GM18858 (cell line): ENCODE measurements at regions not wholly inside any gene's neighbourhood (a gene's known extent, or its start where the extent isn't known, plus 50 kb on each side); places are given as distances from the start of the nearest gene placed in this dataset.

Experiments used
- ATAC-seq: cut with Tn5 transposase; IDR thresholded peaks from one replicate; pipeline ENCODE4 v1.9.1; 2021; ENCODE audit not compliant: unreplicated experiment

DNA sequence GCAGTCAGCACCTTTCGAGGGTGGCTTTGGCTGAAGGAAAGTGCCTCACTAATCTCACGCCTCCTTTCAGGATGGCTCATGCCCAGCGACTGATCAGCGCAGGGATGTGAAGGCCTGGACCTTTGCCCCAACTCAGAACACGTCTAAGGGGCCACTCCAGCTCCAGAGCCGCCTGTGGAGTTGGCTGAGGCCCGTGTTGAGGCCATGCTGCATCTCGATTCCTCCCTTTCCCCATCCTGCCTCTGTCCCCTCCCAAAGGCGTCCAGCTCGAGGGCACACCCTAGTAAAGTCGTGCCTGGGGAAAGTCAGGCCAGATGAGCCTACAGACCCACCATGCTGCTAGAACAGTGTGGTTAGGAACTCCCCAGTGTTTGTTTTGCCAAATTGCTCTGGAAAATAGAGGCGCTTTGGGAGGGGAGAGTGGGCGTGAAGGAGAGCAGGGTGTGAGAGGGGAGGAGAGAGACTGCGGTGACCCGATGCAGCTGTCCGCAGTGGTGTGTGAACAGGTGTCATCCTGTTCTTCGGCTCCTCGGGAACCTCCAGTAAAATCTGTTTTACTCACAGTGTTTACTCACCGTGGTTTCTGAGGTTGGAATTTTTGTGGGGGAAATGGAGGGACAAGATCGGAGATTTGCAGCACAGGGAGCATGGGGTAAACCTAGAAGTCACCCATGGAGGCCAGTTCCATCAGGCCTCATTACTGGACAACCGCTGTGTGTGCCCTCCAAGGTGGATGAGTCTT, 85.0 kb upstream of the PMEPA1 start:
- no peak for ATAC-seq

DNA sequence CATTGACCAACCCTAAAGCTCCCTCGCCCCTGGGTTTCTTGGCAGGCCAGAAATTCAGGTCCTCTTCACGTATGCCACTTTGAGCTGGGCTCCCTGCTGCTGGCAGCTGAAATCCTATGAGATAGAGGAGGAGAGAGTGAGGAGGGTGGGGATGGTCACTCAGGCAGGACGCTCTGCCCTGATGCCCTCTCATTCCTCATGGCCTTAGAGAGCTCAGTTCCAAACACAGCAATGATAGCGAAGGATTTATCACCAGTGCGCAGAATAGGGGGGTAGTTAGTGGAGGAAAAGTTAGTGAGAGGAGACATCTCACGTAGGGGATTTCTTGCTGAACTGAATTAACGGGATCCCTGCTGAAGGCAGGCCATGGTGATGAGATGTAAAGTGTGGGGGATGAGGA, 84.2 kb upstream of the PMEPA1 start:
- ATAC-seq, result no peak

DNA sequence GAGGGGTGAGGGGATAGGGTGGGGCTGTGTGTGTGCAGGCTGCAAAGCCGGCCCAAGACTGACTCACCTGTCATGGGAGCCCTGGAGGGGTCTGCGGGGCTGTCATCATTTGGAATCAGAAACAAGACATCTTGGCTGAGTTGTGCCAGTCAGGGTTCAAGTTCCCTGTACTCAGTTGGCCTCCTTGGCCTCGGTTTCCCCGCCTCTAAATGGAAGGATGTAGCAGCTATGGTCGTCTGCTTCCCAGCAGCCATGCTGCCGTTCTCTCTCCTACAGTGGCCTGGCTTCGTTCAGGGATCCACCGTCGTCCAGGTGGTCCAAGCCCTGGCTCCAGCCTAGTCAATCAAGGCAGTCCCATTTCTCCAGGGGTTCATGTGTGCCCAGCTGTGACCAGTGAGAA, 83.6 kb upstream of the PMEPA1 start:
- ATAC-seq, result no peak

- no peak for ATAC-seq
Observed at GRCh38 chr20:57792386-57793080, 82.7 kb upstream of the PMEPA1 start.

- ATAC-seq, result no peak
Observed at GRCh38 chr20:57791966-57792365, 82.2 kb upstream of the PMEPA1 start.

DNA sequence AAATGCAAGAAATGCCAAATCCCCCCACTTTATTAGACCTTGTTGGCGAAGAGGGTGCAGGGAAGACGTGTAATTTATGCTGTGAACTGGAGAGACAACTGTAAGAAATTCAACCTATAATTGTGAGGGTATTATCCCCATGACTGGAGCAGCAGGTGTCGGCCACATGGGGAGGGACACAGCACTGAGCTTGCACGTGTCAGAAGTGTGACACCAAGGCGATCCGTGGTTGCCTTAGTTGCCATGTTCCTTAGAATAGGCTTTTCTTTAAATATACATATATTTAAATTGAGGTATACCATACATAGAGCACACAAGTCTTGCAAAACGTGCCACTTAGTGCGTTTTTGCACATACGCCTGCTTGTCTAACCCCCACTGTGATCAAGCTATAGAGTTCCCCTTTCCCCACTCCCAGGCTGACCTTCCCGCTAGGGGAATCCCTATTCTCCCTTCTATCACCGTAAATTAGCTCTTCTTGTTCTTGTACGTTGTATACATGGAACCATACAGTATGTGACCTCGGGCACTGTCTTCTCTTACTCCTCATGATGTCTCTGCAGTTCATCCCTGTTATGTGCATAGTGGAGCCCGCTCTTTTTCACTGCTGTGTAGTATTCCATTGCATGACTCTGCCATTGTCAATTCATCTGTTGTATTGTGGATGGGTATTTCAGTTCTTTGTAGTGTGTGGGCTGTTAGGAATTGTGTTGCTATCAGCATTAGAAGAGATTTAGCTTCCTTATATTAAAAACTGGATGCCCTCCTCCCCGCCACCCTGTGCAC, 81.6 kb upstream of the PMEPA1 start:
- no peak for ATAC-seq

DNA sequence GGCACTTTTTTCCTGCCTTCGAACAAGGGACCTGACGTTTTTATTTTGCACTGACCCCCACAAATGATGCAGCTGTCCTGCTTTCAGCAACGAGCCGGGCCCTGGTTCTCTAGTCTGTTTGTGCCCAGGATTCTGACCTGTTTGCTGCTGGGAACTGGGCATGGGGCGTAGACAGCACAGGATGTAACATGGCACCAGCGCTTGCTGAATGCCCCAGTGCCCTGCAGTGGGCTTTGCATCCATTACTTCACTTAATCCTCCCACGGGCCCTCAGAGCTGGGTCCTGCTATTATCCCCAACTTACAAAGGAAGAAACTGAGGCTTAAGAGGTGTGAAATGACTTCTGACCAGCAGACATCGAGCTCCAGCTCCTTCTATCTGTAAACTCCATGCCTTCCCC, 80.4 kb upstream of the PMEPA1 start:
- no peak for ATAC-seq

DNA sequence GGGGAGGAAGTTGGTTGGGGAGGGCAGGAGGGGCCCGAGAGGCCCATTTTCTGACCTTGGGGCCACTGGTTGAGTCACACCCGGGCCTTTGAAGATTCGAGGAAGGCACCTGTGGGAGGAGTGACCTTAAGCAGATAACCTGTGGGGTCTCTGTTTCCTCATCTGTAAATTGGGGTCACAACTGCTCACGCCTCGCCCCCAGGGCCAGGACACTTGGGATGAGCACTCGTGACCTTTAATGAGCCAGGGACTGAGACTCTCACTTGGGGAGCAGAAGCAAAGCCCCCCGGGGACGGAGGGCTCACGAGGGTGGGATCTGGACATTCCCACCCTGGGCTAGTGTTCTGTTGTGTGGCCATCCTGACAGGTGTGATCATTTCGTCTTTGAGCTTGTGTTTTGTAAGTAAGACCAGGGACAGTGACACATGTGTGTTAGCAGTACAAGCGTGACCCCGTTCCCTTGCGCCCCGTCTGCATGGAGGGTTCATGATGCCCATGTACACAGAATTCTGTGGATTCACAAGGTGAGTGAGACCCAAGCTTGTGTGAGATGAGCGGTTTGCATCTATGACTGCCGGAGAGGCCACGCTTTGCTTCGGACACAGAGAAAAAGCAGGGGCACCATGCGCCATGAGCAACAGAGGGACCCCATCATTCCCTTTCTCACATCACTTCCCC, 79.3 kb upstream of the PMEPA1 start:
- no peak for ATAC-seq

- no peak for ATAC-seq
Observed at GRCh38 chr20:57787990-57788781, 78.4 kb upstream of the PMEPA1 start.

DNA sequence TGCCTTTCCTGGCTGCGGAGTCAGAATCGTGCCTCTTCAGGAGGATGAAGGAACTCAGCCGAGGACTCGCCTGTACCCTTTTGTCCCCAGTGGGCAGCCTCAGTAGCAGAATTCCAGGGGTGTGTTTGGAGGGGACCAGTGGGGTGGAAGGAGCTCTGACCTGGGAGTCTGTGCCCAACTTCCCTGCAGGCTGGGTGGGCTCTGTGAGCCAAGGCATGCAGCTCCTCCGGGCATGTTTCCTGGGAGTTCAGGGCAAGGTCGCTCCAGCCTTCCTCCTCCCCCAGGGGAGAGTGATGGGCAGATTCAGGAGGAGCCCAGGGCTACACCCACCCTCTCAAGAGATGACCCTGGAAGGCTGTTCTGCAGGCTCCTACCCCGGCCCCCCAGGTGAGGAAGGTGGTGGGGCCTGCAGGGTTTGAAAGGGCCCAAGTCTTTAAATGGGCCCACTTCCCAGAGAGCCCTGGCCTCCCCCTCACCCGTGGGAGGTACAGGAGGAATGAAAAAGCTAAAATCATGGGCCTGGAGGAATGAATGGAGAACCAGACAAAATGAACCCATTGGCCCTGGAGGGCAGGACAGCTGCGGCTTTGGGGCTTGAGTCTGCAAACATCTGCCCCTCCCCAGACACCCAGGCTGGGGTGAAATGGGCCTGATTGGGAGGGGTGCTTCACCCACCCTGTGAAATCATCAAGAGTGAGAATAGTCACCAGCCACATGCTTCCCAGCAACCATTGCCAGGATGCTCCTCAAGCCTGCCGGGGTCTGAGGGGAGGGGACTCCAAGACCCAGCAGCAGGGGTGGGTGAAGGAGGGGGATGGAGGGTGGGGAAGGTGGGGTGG, 77.6 kb upstream of the PMEPA1 start:
- ATAC-seq, result no peak

DNA sequence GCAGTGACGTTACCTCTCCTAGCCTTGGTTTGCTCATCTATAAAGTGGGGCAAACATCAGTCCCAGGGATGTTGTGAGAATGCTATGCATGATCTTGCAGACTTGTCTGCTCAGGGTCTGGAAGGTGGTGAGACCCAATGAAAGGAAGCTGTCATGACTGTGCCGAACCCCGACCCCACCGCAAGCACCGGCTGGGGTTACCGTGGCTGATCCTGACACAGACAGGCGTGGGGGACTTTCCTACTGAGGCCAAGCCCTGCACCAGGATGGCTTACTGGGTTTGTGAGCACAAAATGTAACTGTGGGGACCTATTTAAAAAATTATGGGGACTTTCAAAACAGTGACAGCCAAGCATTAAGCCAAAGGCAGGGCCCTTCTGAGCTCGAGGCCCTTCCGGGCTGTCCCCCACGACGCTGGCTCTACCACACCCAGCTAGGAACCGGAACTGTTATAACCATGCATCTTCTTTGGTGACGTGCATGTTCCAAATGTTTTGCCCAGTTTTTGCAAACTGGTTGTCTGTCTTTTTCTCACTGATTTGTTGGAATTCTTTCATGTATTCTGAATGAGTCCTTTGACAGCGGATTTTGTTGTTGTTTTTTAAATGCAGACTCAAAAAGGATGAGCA, 76.6 kb upstream of the PMEPA1 start:
- no peak for ATAC-seq

DNA sequence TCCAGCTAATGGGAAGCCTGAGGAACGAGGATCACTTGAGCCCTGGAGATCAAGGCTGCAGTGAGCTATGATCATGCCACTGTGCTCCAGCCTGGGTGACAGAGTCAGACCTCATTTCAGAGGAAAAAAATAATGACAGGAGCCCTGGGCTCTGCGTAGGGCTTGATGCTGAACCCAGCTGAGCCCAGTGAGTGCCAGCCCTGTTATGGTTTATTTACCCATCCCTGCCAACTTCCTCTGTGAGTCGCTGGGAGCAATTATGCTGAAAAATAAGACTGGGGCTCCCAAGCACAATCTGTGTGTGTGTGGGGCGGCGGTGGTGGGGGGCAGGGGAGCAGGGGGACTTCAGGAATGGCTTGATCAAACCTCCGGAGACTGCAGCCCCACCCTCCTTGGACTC, 75.9 kb upstream of the PMEPA1 start:
- no peak for ATAC-seq

- no peak for ATAC-seq
Observed at GRCh38 chr20:57785061-57785460, 75.2 kb upstream of the PMEPA1 start.

- no peak for ATAC-seq
Observed at GRCh38 chr20:57783956-57784837, 74.4 kb upstream of the PMEPA1 start.

GRCh38 chr20:57783196-57783595, 73.4 kb upstream of the PMEPA1 start:
- no peak for ATAC-seq

DNA sequence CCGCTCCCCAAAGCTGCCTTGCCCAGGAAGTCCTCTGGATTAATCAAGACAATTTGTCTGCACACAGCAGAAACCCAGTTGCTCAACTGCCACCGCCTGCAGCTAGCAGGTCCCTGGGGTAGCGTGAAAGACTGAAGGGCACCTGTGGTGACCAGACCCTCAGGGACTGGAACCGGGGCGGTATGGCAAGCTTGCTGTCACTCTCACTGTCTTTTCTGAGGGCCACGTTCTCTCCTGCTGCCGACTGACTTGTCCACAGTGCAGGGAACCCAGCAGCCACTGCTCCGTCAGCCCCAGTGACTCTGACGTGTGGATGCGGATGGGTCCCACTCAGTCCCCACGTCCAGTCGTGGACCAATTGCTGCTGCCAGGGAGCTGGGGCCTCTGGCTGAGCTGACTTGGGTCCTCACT, 72.8 kb upstream of the PMEPA1 start:
- ATAC-seq, result no peak

GRCh38 chr20:57781901-57782300, 72.1 kb upstream of the PMEPA1 start:
- no peak for ATAC-seq

- ATAC-seq, result no peak
Observed at GRCh38 chr20:57780906-57781305, 71.1 kb upstream of the PMEPA1 start.
